Left hindlimb (tissue), 1 donor: ENCODE measurements at regions not wholly inside any gene's neighbourhood (a gene's known extent, or its start where the extent isn't known, plus 50 kb on each side); places are given as distances from the start of the nearest gene placed in this dataset.
"Not testable (repeated sequence)": the region's sequence is repeated elsewhere in the genome, so short reads cannot be mapped to it uniquely, and the experiment has no call there.

Experiments used
- DNase-seq: peaks from one replicate; pipeline ENCODE4 v3.0.0-alpha.2; 2018

- DNase-seq: no peak
Observed at GRCh38 chr14:97033556-97034081, 236.4 kb downstream of the VRK1 start.

GRCh38 chr14:97036086-97036852 is 239.1 kb downstream of the VRK1 start:
- no peak for DNase-seq

GRCh38 chr14:97039717-97040363 is 242.7 kb downstream of the VRK1 start:
- no peak for DNase-seq

GRCh38 chr14:97046967-97047366 is 249.8 kb downstream of the VRK1 start:
- no peak for DNase-seq

GRCh38 chr14:97052001-97052400 is 254.8 kb downstream of the VRK1 start:
- DNase-seq: no peak

GRCh38 chr14:97053941-97054340 is 256.8 kb downstream of the VRK1 start:
- no peak for DNase-seq

- DNase-seq: no peak
Observed at GRCh38 chr14:97055355-97055754, 258.2 kb downstream of the VRK1 start.

- DNase-seq: no peak
Observed at GRCh38 chr14:97056086-97056485, 258.9 kb downstream of the VRK1 start.

- DNase-seq: no peak
Observed at GRCh38 chr14:97057238-97058073, 260.3 kb downstream of the VRK1 start.

- no peak for DNase-seq
Observed at GRCh38 chr14:97058074-97058467, 260.9 kb downstream of the VRK1 start.

- no peak for DNase-seq
Observed at GRCh38 chr14:97058589-97058988, 261.4 kb downstream of the VRK1 start.

- no peak for DNase-seq
Observed at GRCh38 chr14:97061198-97061597, 264.0 kb downstream of the VRK1 start.

GRCh38 chr14:97061714-97062113 is 264.5 kb downstream of the VRK1 start:
- DNase-seq: no peak

- DNase-seq: no peak
Observed at GRCh38 chr14:97065305-97066067, 268.3 kb downstream of the VRK1 start.

- no peak for DNase-seq
Observed at GRCh38 chr14:97066068-97066899, 269.1 kb downstream of the VRK1 start.

- DNase-seq: not testable (repeated sequence)
Observed at GRCh38 chr14:97068293-97068692, 271.1 kb downstream of the VRK1 start.

- DNase-seq: no peak
Observed at GRCh38 chr14:97070259-97070658, 273.1 kb downstream of the VRK1 start.

- DNase-seq: no peak
Observed at GRCh38 chr14:97071177-97071576, 274.0 kb downstream of the VRK1 start.

- DNase-seq: no peak
Observed at GRCh38 chr14:97073622-97074021, 276.4 kb downstream of the VRK1 start.

- DNase-seq: no peak
Observed at GRCh38 chr14:97074456-97074855, 277.3 kb downstream of the VRK1 start.

- DNase-seq: no peak
Observed at GRCh38 chr14:97074856-97075255, 277.7 kb downstream of the VRK1 start.

GRCh38 chr14:97077253-97077653 is 280.1 kb downstream of the VRK1 start:
- DNase-seq: peak; percentile 46
